ENCODE measurements at regions not wholly inside any gene's neighbourhood (a gene's known extent, or its start where the extent isn't known, plus 50 kb on each side); places are given as distances from the start of the nearest gene placed in this dataset.

GRCh38 chrX:121308276-121308805 is 260.9 kb downstream of the GLUD2 start:
- TF ChIP-seq CTCF (IDR thresholded peaks at IDR 0.05; ENCODE audit: poor library complexity) (peak; percentile 56), EZH2phosphoT487 (IDR thresholded peaks at IDR 0.05; ENCODE audit: low read depth, severe bottlenecking, unreplicated experiment) (no peak)
- no peaks in the 10 kb centered on the region for H4K20me1 ChIP-seq (ENCODE audit: insufficient read depth, poor library complexity, severe bottlenecking)
- H3K27ac ChIP-seq: no peak overlapping the region
- no peaks in the 10 kb centered on the region for H3K9me3 ChIP-seq (ENCODE audit: low read depth)
- no peak overlapping the region for H2AFZ ChIP-seq
- 30% methylated on average over 3 of the region's 3 CpGs for WGBS (ENCODE audit: low lambda C conversion rate, missing lambda C conversion rate)
- no peaks in the 10 kb centered on the region for H3K79me2 ChIP-seq
- H3K4me2 ChIP-seq: no peak overlapping the region
- H3K4me3 ChIP-seq: no peak overlapping the region
- peak; percentile 47 for DNase-seq (ENCODE audit: low spot score)
- no peaks in the 10 kb centered on the region for H3K27me3 ChIP-seq
- H3K36me3 ChIP-seq (replicated peaks; ENCODE audit: insufficient read depth, low read depth): no peaks in the 10 kb centered on the region
- no peaks in the 10 kb centered on the region for H3K9me2 ChIP-seq (replicated peaks; ENCODE audit: insufficient read depth)
- H3K4me1 ChIP-seq (ENCODE audit: insufficient read depth): no peaks in the 10 kb centered on the region

GRCh38 chrX:121310820-121311219 is 263.4 kb downstream of the GLUD2 start:
- Histone ChIP-seq H3K36me3 (replicated peaks; ENCODE audit: insufficient read depth, low read depth) (no peaks in the 10 kb centered on the region), H3K4me3 (no peak overlapping the region), H3K9me2 (replicated peaks; ENCODE audit: insufficient read depth) (no peaks in the 10 kb centered on the region), H3K27ac (no peak overlapping the region), H3K9me3 (ENCODE audit: low read depth) (no peaks in the 10 kb centered on the region), H3K4me2 (no peak overlapping the region), H3K79me2 (no peaks in the 10 kb centered on the region), H3K27me3 (no peaks in the 10 kb centered on the region), H4K20me1 (ENCODE audit: insufficient read depth, poor library complexity, severe bottlenecking) (no peaks in the 10 kb centered on the region), H3K4me1 (ENCODE audit: insufficient read depth) (no peaks in the 10 kb centered on the region), H2AFZ (no peak overlapping the region)
- DNase-seq (ENCODE audit: low spot score): no peak
- TF ChIP-seq EZH2 (IDR thresholded peaks at IDR 0.05; ENCODE audit: borderline replicate concordance) (no peak), EZH2phosphoT487 (IDR thresholded peaks at IDR 0.05; ENCODE audit: low read depth, severe bottlenecking, unreplicated experiment) (no peak), CTCF (IDR thresholded peaks at IDR 0.05; ENCODE audit: poor library complexity) (no peak)
- WGBS (ENCODE audit: low lambda C conversion rate, missing lambda C conversion rate): 58% methylated on average over 2 of the region's 2 CpGs

- Histone ChIP-seq H3K79me2 (no peaks in the 10 kb centered on the region), H2AFZ (no peak overlapping the region), H3K27me3 (no peaks in the 10 kb centered on the region), H3K27ac (no peak overlapping the region), H3K36me3 (replicated peaks; ENCODE audit: insufficient read depth, low read depth) (no peaks in the 10 kb centered on the region), H3K4me3 (no peak overlapping the region), H3K9me2 (replicated peaks; ENCODE audit: insufficient read depth) (no peaks in the 10 kb centered on the region), H3K4me2 (no peak overlapping the region), H3K4me1 (ENCODE audit: insufficient read depth) (no peaks in the 10 kb centered on the region), H3K9me3 (ENCODE audit: low read depth) (no peaks in the 10 kb centered on the region), H4K20me1 (ENCODE audit: insufficient read depth, poor library complexity, severe bottlenecking) (no peaks in the 10 kb centered on the region)
- DNase-seq (ENCODE audit: low spot score): no peak
- 83% methylated on average over 1 of the region's 1 CpG for WGBS (ENCODE audit: low lambda C conversion rate, missing lambda C conversion rate)
- TF ChIP-seq EZH2 (IDR thresholded peaks at IDR 0.05; ENCODE audit: borderline replicate concordance): no peak
- TF ChIP-seq CTCF (IDR thresholded peaks at IDR 0.05; ENCODE audit: poor library complexity): no peak
- no peak for TF ChIP-seq EZH2phosphoT487 (IDR thresholded peaks at IDR 0.05; ENCODE audit: low read depth, severe bottlenecking, unreplicated experiment)
These were observed 273.0 kb downstream of the GLUD2 start for GRCh38 chrX:121320441-121320840.

- no peaks in the 10 kb centered on the region for H3K9me2 ChIP-seq (replicated peaks; ENCODE audit: insufficient read depth)
- no peak overlapping the region for H3K4me3 ChIP-seq
- no peak overlapping the region for H3K27ac ChIP-seq
- DNase-seq (ENCODE audit: low spot score): no peak
- no peak overlapping the region for H3K4me2 ChIP-seq
- WGBS (ENCODE audit: low lambda C conversion rate, missing lambda C conversion rate): 70% methylated on average over 1 of the region's 1 CpG
- no peaks in the 10 kb centered on the region for H3K27me3 ChIP-seq
- no peaks in the 10 kb centered on the region for H3K9me3 ChIP-seq (ENCODE audit: low read depth)
- no peaks in the 10 kb centered on the region for H3K79me2 ChIP-seq
- no peaks in the 10 kb centered on the region for H4K20me1 ChIP-seq (ENCODE audit: insufficient read depth, poor library complexity, severe bottlenecking)
- H3K36me3 ChIP-seq (replicated peaks; ENCODE audit: insufficient read depth, low read depth): no peaks in the 10 kb centered on the region
- no peaks in the 10 kb centered on the region for H3K4me1 ChIP-seq (ENCODE audit: insufficient read depth)
- H2AFZ ChIP-seq: no peak overlapping the region
- TF ChIP-seq EZH2phosphoT487 (IDR thresholded peaks at IDR 0.05; ENCODE audit: low read depth, severe bottlenecking, unreplicated experiment) (no peak), EZH2 (IDR thresholded peaks at IDR 0.05; ENCODE audit: borderline replicate concordance) (no peak), CTCF (IDR thresholded peaks at IDR 0.05; ENCODE audit: poor library complexity) (no peak)
These were observed 274.7 kb downstream of the GLUD2 start for GRCh38 chrX:121322159-121322558.

Measured in hepatocyte (in vitro differentiated cells).